Caco-2 (cell line): ENCODE measurements at regions not wholly inside any gene's neighbourhood (a gene's known extent, or its start where the extent isn't known, plus 50 kb on each side); places are given as distances from the start of the nearest gene placed in this dataset.

Experiments used
- BruUV-seq: library from RNA; stranded (reverse); fragments of 400-500 nt; replicated peaks from 2 replicates; lab custom pipeline; 2021; lab: Mats Ljungman, UMichigan
- CTCF ChIA-PET: fragments of 300-600 bp; sonication (Branson Sonifier 250); formaldehyde crosslinking; loops from one replicate; lab custom pipeline; 2022; ENCODE audit warnings: antibody characterized with exemption; lab: Charles Lee
- POLR2A ChIA-PET: fragments of 300-600 bp; sonication (Branson Sonifier 250); formaldehyde crosslinking; loops from one replicate; lab custom pipeline; 2022; ENCODE audit warnings: antibody characterized with exemption; lab: Charles Lee
- DNase-seq, 2 experiments: peaks; one replicate each; pipeline versions ENCODE4 v3.0.0 to v3.0.0-alpha.2; 2020 to 2022
- H3K27me3 ChIP-seq: replicated peaks from 2 replicates; pipeline ENCODE4 v1.6.0; 2011; ENCODE audit warnings: low read length; ENCODE audit not compliant: control insufficient read depth, insufficient read depth
- H3K36me3 ChIP-seq: 2 replicates; pipeline ENCODE4 v1.5.1; 2011; ENCODE audit warnings: low read length; ENCODE audit not compliant: control insufficient read depth, insufficient read depth
- H3K4me1 ChIP-seq: fragments of 250-450 bp; sonication (Bioruptor Pico); 2 replicates; pipeline ENCODE4 v1.5.1; 2020; ENCODE audit warnings: mild to moderate bottlenecking
- H3K4me3 ChIP-seq: 2 replicates; pipeline ENCODE4 v1.5.1; 2011; ENCODE audit warnings: low read depth, mild to moderate bottlenecking, control low read depth, low read length
- H3K9me3 ChIP-seq: fragments of 250-450 bp; sonication (Bioruptor Pico); 2 replicates; pipeline ENCODE4 v1.5.1; 2020; ENCODE audit warnings: mild to moderate bottlenecking, moderate library complexity
- H3K27ac Mint-ChIP-seq: one replicate; pipeline ENCODE4 v1.8.0; 2022; ENCODE audit warnings: mixed read lengths; ENCODE audit not compliant: unreplicated experiment
- H3K27me3 Mint-ChIP-seq: one replicate; pipeline ENCODE4 v1.8.0; 2022; ENCODE audit warnings: mixed read lengths; ENCODE audit not compliant: insufficient read depth, unreplicated experiment
- H3K36me3 Mint-ChIP-seq: one replicate; pipeline ENCODE4 v1.8.0; 2022; ENCODE audit warnings: mild to moderate bottlenecking, mixed read lengths; ENCODE audit not compliant: insufficient read depth, unreplicated experiment
- H3K4me1 Mint-ChIP-seq: one replicate; pipeline ENCODE4 v1.8.0; 2022; ENCODE audit warnings: low read depth, mixed read lengths; ENCODE audit not compliant: unreplicated experiment
- H3K4me3 Mint-ChIP-seq: one replicate; pipeline ENCODE4 v1.8.0; 2022; ENCODE audit warnings: mild to moderate bottlenecking, moderate library complexity, mixed read lengths; ENCODE audit not compliant: unreplicated experiment
- H3K9me3 Mint-ChIP-seq: one replicate; pipeline ENCODE4 v1.8.0; 2022; ENCODE audit warnings: mixed read lengths; ENCODE audit not compliant: unreplicated experiment
- intact Hi-C: fragments of 100-400 bp; cut with micrococcal nuclease; formaldehyde crosslinking; loops from one replicate; pipeline ENCODE4 v1.10.0; 2022; ENCODE audit not compliant: unreplicated experiment
- TF ChIP-seq, protein P1 (sequence below), 2 experiments: fragments of 200-600 bp in 1 of 2; IDR thresholded peaks; 1 replicate in 1 of 2; 2 replicates in 1 of 2; pipeline versions ENCODE4 v1.5.1 to v1.8.0; 2011 to 2022; ENCODE audit warnings: antibody characterized with exemption in 1 of 2, control low read depth in 1 of 2, inconsistent platforms in 1 of 2, low read depth in 1 of 2, low read length in 1 of 2, mild to moderate bottlenecking in 1 of 2, moderate library complexity in 1 of 2; ENCODE audit not compliant: insufficient read depth in 1 of 2, severe bottlenecking in 1 of 2, unreplicated experiment in 1 of 2

DNA sequence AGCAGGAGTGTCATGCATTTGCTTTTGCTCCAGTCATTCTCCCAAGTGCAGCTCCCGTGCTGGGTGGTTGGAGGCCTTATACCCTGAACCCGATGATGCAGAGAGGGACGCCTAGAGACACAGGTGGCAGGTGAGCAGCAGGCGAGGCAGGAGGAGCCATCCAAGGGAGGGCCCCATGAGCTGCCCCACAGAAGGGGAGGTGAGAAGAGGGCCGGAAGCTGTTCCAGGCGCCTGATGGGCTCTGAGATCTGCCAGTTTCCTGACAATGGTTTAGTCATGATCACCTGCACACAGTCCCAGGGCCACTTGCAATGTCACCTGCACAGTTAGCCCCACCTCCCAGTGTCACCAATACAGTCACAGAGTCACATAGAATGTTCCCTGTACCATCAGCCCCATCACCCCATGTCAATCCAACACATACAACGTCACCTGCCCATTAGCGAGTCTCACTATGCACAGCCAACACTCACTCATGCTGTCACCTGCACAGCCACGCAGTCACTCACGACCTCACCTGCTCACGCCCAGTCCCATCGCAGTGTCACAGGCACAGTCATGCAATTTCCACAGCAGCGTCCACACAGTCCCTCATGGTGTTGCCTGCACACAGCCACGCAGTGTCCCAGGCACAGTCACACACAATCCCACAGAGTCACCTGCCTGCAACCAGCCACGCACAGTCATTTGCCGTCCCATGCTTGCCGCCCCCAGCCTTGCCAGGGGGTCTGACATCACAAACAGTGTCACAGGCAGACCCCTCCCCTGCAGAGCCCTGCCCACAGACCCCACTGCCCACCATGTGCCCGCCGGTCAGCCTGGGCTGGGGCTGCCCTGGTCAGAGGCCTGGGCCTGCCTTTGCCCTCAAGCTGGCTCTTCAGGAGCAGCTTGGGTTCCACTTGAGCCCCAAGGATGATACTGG, 113.4 kb downstream of the LHX2 start:
- POLR2A ChIA-PET: no interaction called here
- no peak overlapping the region for H3K27ac Mint-ChIP-seq
- no TSS peak for BruUV-seq

GRCh38 chr9:124125651-124125977, 114.0 kb downstream of the LHX2 start:
- intact Hi-C loops: loop anchor here (10.0 kb wide), 1 partner anchor 129 kb away; the partner anchor contains the start of gene NEK6
- no peak overlapping the region for H3K27ac Mint-ChIP-seq

More for the DNA sequence above, 113.4 kb downstream of the LHX2 start:
- no peaks in the 10 kb centered on the region for H3K27me3 Mint-ChIP-seq
- no peaks in the 10 kb centered on the region for H3K36me3 Mint-ChIP-seq
- Histone ChIP-seq H3K4me1 (peaks cover 12% of the 10 kb centered on the region; the same call in 1 of the 2 replicates), H3K36me3 (no peaks in the 10 kb centered on the region), H3K9me3 (no peaks in the 10 kb centered on the region), H3K27me3 (no peaks in the 10 kb centered on the region), H3K4me3 (no peak overlapping the region)
- TF ChIP-seq, protein P1, sequence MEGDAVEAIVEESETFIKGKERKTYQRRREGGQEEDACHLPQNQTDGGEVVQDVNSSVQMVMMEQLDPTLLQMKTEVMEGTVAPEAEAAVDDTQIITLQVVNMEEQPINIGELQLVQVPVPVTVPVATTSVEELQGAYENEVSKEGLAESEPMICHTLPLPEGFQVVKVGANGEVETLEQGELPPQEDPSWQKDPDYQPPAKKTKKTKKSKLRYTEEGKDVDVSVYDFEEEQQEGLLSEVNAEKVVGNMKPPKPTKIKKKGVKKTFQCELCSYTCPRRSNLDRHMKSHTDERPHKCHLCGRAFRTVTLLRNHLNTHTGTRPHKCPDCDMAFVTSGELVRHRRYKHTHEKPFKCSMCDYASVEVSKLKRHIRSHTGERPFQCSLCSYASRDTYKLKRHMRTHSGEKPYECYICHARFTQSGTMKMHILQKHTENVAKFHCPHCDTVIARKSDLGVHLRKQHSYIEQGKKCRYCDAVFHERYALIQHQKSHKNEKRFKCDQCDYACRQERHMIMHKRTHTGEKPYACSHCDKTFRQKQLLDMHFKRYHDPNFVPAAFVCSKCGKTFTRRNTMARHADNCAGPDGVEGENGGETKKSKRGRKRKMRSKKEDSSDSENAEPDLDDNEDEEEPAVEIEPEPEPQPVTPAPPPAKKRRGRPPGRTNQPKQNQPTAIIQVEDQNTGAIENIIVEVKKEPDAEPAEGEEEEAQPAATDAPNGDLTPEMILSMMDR (IDR thresholded peaks at IDR 0.05; ENCODE audit: insufficient read depth in 1 of 2, low read depth in 1 of 2, low read length in 1 of 2, severe bottlenecking in 1 of 2, unreplicated experiment in 1 of 2): no peak
- peaks cover 7% of the 10 kb centered on the region for H3K4me1 Mint-ChIP-seq
- CTCF ChIA-PET: no interaction called here
- intact Hi-C loops: loop anchor here (10.0 kb wide), 1 partner anchor 130 kb away; the partner anchor contains the start of gene NEK6
- DNase-seq: no peak
- no peaks in the 10 kb centered on the region for H3K9me3 Mint-ChIP-seq
- no peak overlapping the region for H3K4me3 Mint-ChIP-seq

More at GRCh38 chr9:124125651-124125977, 114.0 kb downstream of the LHX2 start:
- no peaks in the 10 kb centered on the region for H3K9me3 ChIP-seq
- DNase-seq: no peak
- Mint-ChIP-seq H3K4me3 (no peak overlapping the region), H3K9me3 (no peaks in the 10 kb centered on the region), H3K27me3 (no peaks in the 10 kb centered on the region), H3K4me1 (peaks cover 7% of the 10 kb centered on the region), H3K36me3 (no peaks in the 10 kb centered on the region)
- H3K36me3 ChIP-seq: no peaks in the 10 kb centered on the region
- no TSS peak for BruUV-seq
- TF ChIP-seq, protein P1 (IDR thresholded peaks at IDR 0.05; ENCODE audit: insufficient read depth in 1 of 2, low read depth in 1 of 2, low read length in 1 of 2, severe bottlenecking in 1 of 2, unreplicated experiment in 1 of 2): no peak
- POLR2A ChIA-PET: no interaction called here
- no peak overlapping the region for H3K4me3 ChIP-seq
- H3K27me3 ChIP-seq: no peaks in the 10 kb centered on the region
- H3K4me1 ChIP-seq: peaks cover 12% of the 10 kb centered on the region; the same call in 1 of the 2 replicates
- CTCF ChIA-PET: interaction anchor here (1.1 kb wide), 1 partner anchor 167 kb away, joined by 4 read pairs; no protein-coding TSS in a partner anchor
